ENCODE measurements at regions not wholly inside any gene's neighbourhood (a gene's known extent, or its start where the extent isn't known, plus 50 kb on each side); places are given as distances from the start of the nearest gene placed in this dataset.

DNA sequence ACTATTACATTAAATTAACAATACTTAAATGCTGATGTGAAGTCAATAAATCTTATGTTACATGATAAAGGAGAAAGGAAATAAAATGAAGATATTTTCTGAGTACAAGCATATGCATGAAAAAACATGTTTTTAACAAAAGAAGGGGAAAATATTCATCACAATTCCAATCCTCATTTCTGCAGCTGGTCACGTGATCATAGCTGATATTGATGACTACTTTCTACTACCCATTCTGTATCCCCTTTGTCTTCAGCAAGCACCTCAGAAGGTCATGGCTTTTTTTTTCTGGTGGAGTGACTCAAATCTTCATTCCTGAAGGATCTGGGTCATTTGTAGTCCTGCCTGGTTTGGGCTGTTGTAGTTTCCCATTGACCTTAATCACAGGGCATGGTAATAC is 90.9 kb downstream of the CDO1 start:
- no peak overlapping the region for H2BK15ac ChIP-seq (ENCODE audit: low read length)
- H3K79me2 ChIP-seq (ENCODE audit: control insufficient read depth in 1 of 2, insufficient read depth in 2 of 2, low read length in 2 of 2): no peaks in the 10 kb centered on the region
- H3K27ac ChIP-seq (ENCODE audit: low read depth, low read length): no peak overlapping the region
- H3K4me1 ChIP-seq (replicated peaks in 1 of 4; ENCODE audit: control insufficient read depth in 3 of 4, insufficient read depth in 4 of 4, low read length in 3 of 4): no peaks in the 10 kb centered on the region
- no peaks in the 10 kb centered on the region for H3K9me3 ChIP-seq (ENCODE audit: insufficient read depth in 2 of 2, low read depth in 1 of 2, low read length in 1 of 2)
- no peak overlapping the region for H3K4me2 ChIP-seq (ENCODE audit: insufficient read depth in 1 of 2, low read depth in 2 of 2, low read length in 2 of 2)
- no peak overlapping the region for H3K23ac ChIP-seq (ENCODE audit: insufficient read length)
- H3K36me3 ChIP-seq (ENCODE audit: control insufficient read depth in 2 of 4, insufficient read depth in 4 of 4, low read length in 3 of 4): no peaks in the 10 kb centered on the region
- no peak overlapping the region for H4K91ac ChIP-seq (replicated peaks; ENCODE audit: insufficient read length, low read length)
- H3K4me3 ChIP-seq (ENCODE audit: extremely low read depth in 1 of 4, insufficient read depth in 2 of 4, low read depth in 3 of 4, low read length in 4 of 4): no peak overlapping the region
- H2BK12ac ChIP-seq (ENCODE audit: low read depth, low read length): no peak overlapping the region
- H3K27me3 ChIP-seq (replicated peaks in 1 of 4; ENCODE audit: control insufficient read depth in 3 of 4, extremely low read depth in 1 of 4, insufficient read depth in 3 of 4, low read length in 3 of 4): no peaks in the 10 kb centered on the region
- H2AFZ ChIP-seq (ENCODE audit: low read length): no peak overlapping the region
- no peak overlapping the region for H4K8ac ChIP-seq (ENCODE audit: extremely low read depth, insufficient read depth, low read length)
- FAIRE-seq (no peak), DNase-seq (ENCODE audit: low read depth in 1 of 2, low spot score in 2 of 2) (no peak)
- H3K18ac ChIP-seq (ENCODE audit: extremely low read depth, low read length): no peak overlapping the region
- no peak overlapping the region for H2BK20ac ChIP-seq (ENCODE audit: low read length)
- H4K5ac ChIP-seq (ENCODE audit: insufficient read length, low read depth, low read length): no peak overlapping the region
- WGBS, 2 experiments (ENCODE audit: extremely low coverage in 1 of 2, insufficient coverage in 1 of 2, insufficient read length in 1 of 2, insufficient replicate concordance in 2 of 2, low coverage in 1 of 2, low lambda C conversion rate in 2 of 2, missing lambda C conversion rate in 1 of 2): 80% methylated on average over 1 of the region's 1 CpG; no CpG with 5 or more reads in 1 of the 2 experiments
- ChIA-PET POLR2A (ENCODE audit: partially characterized antibody) (no interaction called here), CTCF (ENCODE audit: partially characterized antibody) (interaction anchor here (0.7 to 0.8 kb wide), 2 partner anchors 23 to 1071 kb away, joined by 3 to 4 read pairs; no protein-coding TSS in a partner anchor)
- no peaks in the 10 kb centered on the region for H4K20me1 ChIP-seq (replicated peaks in 1 of 2; ENCODE audit: control insufficient read depth in 1 of 2, insufficient read depth in 2 of 2, low read length in 2 of 2)
- no peak overlapping the region for H2BK5ac ChIP-seq (ENCODE audit: low read depth, low read length)
- H3K23me2 ChIP-seq (ENCODE audit: low read depth, low read length): no peaks in the 10 kb centered on the region; the same call in 1 of the 2 replicates
- no peak overlapping the region for H2AK5ac ChIP-seq (ENCODE audit: low read depth, low read length)
- H3K14ac ChIP-seq (ENCODE audit: insufficient read length): no peak overlapping the region
- no peak overlapping the region for H3K56ac ChIP-seq (replicated peaks; ENCODE audit: insufficient read length, low read depth, low read length)
- H3K79me1 ChIP-seq (ENCODE audit: low read depth, low read length): no peaks in the 10 kb centered on the region
- H2BK120ac ChIP-seq (replicated peaks; ENCODE audit: low read depth, low read length): no peak overlapping the region
- H3K9ac ChIP-seq (replicated peaks in 1 of 4; ENCODE audit: extremely low read depth in 1 of 4, low read depth in 3 of 4, low read length in 3 of 4): no peak overlapping the region
- no peak overlapping the region for H3K4ac ChIP-seq (replicated peaks; ENCODE audit: insufficient read length, low read depth, low read length)
- no peak for TF ChIP-seq BACH1 (IDR thresholded peaks at IDR 0.05; ENCODE audit: low read length)
- TF ChIP-seq SAP30 (IDR thresholded peaks at IDR 0.05; ENCODE audit: insufficient read depth, insufficient replicate concordance, low read length): no peak
- no peak for TF ChIP-seq SP4 (IDR thresholded peaks at IDR 0.05; ENCODE audit: low read length)
- no peak for TF ChIP-seq JUN (IDR thresholded peaks at IDR 0.05; ENCODE audit: low read depth, low read length)
- no peak for TF ChIP-seq YY1 (IDR thresholded peaks at IDR 0.05; ENCODE audit: low read depth, low read length)
- TF ChIP-seq, protein P1, sequence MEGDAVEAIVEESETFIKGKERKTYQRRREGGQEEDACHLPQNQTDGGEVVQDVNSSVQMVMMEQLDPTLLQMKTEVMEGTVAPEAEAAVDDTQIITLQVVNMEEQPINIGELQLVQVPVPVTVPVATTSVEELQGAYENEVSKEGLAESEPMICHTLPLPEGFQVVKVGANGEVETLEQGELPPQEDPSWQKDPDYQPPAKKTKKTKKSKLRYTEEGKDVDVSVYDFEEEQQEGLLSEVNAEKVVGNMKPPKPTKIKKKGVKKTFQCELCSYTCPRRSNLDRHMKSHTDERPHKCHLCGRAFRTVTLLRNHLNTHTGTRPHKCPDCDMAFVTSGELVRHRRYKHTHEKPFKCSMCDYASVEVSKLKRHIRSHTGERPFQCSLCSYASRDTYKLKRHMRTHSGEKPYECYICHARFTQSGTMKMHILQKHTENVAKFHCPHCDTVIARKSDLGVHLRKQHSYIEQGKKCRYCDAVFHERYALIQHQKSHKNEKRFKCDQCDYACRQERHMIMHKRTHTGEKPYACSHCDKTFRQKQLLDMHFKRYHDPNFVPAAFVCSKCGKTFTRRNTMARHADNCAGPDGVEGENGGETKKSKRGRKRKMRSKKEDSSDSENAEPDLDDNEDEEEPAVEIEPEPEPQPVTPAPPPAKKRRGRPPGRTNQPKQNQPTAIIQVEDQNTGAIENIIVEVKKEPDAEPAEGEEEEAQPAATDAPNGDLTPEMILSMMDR (IDR thresholded peaks at IDR 0.05; ENCODE audit: control extremely low read depth in 1 of 3, insufficient read depth in 1 of 3, low read depth in 1 of 3, low read length in 3 of 3): no peak
- no peak for TF ChIP-seq TCF12 (IDR thresholded peaks at IDR 0.05; ENCODE audit: low read depth, low read length)
- TF ChIP-seq NANOG (IDR thresholded peaks at IDR 0.05; ENCODE audit: insufficient read depth, low read depth, low read length, poor library complexity, severe bottlenecking): no peak
- no peak for TF ChIP-seq ZNF274 (IDR thresholded peaks at IDR 0.05; ENCODE audit: borderline replicate concordance, extremely low read depth, low read length)
- no peak for TF ChIP-seq KDM4A (IDR thresholded peaks at IDR 0.05; ENCODE audit: low read depth, low read length, severe bottlenecking)
- TF ChIP-seq MAFK (IDR thresholded peaks at IDR 0.05; ENCODE audit: low read depth, low read length): no peak
- no peak for TF ChIP-seq JUND (IDR thresholded peaks at IDR 0.05; ENCODE audit: low read length)
- TF ChIP-seq CHD2 (IDR thresholded peaks at IDR 0.05; ENCODE audit: low read length): no peak
